ENCODE measurements at regions not wholly inside any gene's neighbourhood (a gene's known extent, or its start where the extent isn't known, plus 50 kb on each side); places are given as distances from the start of the nearest gene placed in this dataset.

DNA sequence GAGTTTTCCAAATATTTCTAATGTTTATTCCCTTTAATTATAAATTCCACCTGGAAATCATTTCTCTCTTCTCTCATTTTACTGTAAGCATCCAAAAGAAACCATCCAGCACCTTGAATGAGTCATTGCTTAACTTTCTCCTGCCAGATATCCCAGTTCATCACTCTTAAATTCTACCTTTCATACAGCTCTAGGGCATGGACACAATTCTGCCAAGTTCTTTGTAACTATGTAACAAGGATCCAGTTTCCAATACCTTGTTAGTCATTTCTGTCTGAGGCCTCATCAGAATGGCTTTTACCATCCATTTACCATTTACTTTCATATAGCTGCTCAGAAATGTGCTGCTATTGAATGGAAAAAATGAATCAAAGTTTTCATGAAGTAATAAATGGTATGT, 455.4 kb upstream of the TENM4 start:
- ChIA-PET CTCF (no interaction called here), POLR2A (no interaction called here)
- no peaks in the 10 kb centered on the region for H3K9me3 ChIP-seq
- TF ChIP-seq KDM1A (IDR thresholded peaks at IDR 0.05; ENCODE audit: low read depth) (no peak), CTCF (IDR thresholded peaks at IDR 0.05) (no peak), FOSB (CRISPR knock-in tag; IDR thresholded peaks at IDR 0.05) (no peak), ZFP36 (IDR thresholded peaks at IDR 0.05; ENCODE audit: borderline replicate concordance, partially characterized antibody) (no peak), NFE2L2 (conservative IDR thresholded peaks at IDR 0.05; ENCODE audit: low read length) (no peak), RFX5 (IDR thresholded peaks at IDR 0.05) (no peak), BHLHE40 (IDR thresholded peaks at IDR 0.05; ENCODE audit: low read depth, low read length) (no peak), FOSL2 (IDR thresholded peaks at IDR 0.05) (no peak), FOSL2 (CRISPR knock-in tag; IDR thresholded peaks at IDR 0.05) (no peak), RARB (CRISPR knock-in tag; IDR thresholded peaks at IDR 0.05) (no peak), CEBPB (IDR thresholded peaks at IDR 0.05) (no peak), HOXB5 (CRISPR knock-in tag; IDR thresholded peaks at IDR 0.05) (no peak)
- TF ChIP-seq, protein P1, sequence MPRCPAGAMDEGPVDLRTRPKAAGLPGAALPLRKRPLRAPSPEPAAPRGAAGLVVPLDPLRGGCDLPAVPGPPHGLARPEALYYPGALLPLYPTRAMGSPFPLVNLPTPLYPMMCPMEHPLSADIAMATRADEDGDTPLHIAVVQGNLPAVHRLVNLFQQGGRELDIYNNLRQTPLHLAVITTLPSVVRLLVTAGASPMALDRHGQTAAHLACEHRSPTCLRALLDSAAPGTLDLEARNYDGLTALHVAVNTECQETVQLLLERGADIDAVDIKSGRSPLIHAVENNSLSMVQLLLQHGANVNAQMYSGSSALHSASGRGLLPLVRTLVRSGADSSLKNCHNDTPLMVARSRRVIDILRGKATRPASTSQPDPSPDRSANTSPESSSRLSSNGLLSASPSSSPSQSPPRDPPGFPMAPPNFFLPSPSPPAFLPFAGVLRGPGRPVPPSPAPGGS (IDR thresholded peaks at IDR 0.05), result no peak
- FAIRE-seq (no peak), DNase-seq (ENCODE audit: low read depth in 1 of 2, low spot score in 1 of 2) (no peak), ATAC-seq (no peak)
- no peak overlapping the region for H3K4me3 ChIP-seq
- no peaks in the 10 kb centered on the region for H3K4me1 ChIP-seq
- no peak overlapping the region for H3K4me2 ChIP-seq
- no peak overlapping the region for H3K27ac ChIP-seq

DNA sequence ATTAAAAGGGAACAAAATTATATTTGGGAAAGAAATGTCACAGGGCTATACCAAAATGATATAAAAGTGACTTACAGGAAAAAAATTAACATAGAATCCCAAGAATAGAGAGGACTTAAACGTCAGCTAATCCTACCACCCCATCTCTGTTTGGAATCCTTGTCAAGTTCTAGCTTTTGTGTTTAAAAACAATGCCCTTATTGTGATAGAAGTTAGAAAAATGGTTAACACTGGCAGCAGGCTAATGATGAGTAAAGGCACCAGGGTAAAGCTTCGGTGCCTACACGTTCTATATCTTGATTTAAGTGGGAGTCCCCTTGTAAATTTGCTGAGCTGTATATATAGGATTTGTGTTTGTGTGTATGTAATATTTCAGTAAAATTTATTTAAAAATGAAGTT, 453.3 kb upstream of the TENM4 start:
- no peaks in the 10 kb centered on the region for H3K4me1 ChIP-seq
- H3K9me3 ChIP-seq, result no peaks in the 10 kb centered on the region
- no peak for DNase-seq (ENCODE audit: low read depth in 1 of 2, low spot score in 1 of 2)
- no peak for TF ChIP-seq RCOR1 (IDR thresholded peaks at IDR 0.05; ENCODE audit: low read depth, low read length)
- TF ChIP-seq POLR2A (IDR thresholded peaks at IDR 0.05; ENCODE audit: low read length), result no peak
- TF ChIP-seq NPAS2 (CRISPR knock-in tag; IDR thresholded peaks at IDR 0.05; ENCODE audit: borderline replicate concordance), result no peak
- TF ChIP-seq, protein P2, sequence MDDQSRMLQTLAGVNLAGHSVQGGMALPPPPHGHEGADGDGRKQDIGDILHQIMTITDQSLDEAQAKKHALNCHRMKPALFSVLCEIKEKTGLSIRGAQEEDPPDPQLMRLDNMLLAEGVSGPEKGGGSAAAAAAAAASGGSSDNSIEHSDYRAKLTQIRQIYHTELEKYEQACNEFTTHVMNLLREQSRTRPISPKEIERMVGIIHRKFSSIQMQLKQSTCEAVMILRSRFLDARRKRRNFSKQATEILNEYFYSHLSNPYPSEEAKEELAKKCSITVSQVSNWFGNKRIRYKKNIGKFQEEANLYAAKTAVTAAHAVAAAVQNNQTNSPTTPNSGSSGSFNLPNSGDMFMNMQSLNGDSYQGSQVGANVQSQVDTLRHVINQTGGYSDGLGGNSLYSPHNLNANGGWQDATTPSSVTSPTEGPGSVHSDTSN (IDR thresholded peaks at IDR 0.05), result no peak
- no peak for TF ChIP-seq EP300 (IDR thresholded peaks at IDR 0.05)
- TF ChIP-seq USF2 (IDR thresholded peaks at IDR 0.05), result no peak
- no peak for TF ChIP-seq JUNB (IDR thresholded peaks at IDR 0.05)
- TF ChIP-seq REST (IDR thresholded peaks at IDR 0.05), result no peak
- no peak for TF ChIP-seq MAFK (IDR thresholded peaks at IDR 0.05; ENCODE audit: partially characterized antibody)
- no peak for TF ChIP-seq MAZ (IDR thresholded peaks at IDR 0.05; ENCODE audit: borderline replicate concordance, low read depth, low read length)
- no peak for TF ChIP-seq CBX8 (IDR thresholded peaks at IDR 0.05)
- no peak for TF ChIP-seq ELK1 (IDR thresholded peaks at IDR 0.05; ENCODE audit: low read depth, low read length)
- no peak for TF ChIP-seq TP53 (CRISPR knock-in tag; IDR thresholded peaks at IDR 0.05)
- TF ChIP-seq KDM1A (IDR thresholded peaks at IDR 0.05; ENCODE audit: low read depth), result no peak
- H3K4me2 ChIP-seq, result no peak overlapping the region
- no peak overlapping the region for H3K27ac ChIP-seq
- 1% methylated on average over 3 of the region's 3 CpGs for WGBS (ENCODE audit: missing lambda C conversion rate)
- ChIA-PET POLR2A (no interaction called here), CTCF (no interaction called here)
- no peak overlapping the region for H3K4me3 ChIP-seq
- FAIRE-seq, result no peak
- ATAC-seq, result no peak
